EH (cell line): ENCODE measurements at regions not wholly inside any gene's neighbourhood (a gene's known extent, or its start where the extent isn't known, plus 50 kb on each side); places are given as distances from the start of the nearest gene placed in this dataset.
"Not testable (repeated sequence)": the region's sequence is repeated elsewhere in the genome, so short reads cannot be mapped to it uniquely, and the experiment has no call there.

ENCODE experiments used
- DNase-seq: peaks from one replicate; pipeline ENCODE4 v3.0.0-alpha.2; 2015; ENCODE audit warnings: low read depth

DNA sequence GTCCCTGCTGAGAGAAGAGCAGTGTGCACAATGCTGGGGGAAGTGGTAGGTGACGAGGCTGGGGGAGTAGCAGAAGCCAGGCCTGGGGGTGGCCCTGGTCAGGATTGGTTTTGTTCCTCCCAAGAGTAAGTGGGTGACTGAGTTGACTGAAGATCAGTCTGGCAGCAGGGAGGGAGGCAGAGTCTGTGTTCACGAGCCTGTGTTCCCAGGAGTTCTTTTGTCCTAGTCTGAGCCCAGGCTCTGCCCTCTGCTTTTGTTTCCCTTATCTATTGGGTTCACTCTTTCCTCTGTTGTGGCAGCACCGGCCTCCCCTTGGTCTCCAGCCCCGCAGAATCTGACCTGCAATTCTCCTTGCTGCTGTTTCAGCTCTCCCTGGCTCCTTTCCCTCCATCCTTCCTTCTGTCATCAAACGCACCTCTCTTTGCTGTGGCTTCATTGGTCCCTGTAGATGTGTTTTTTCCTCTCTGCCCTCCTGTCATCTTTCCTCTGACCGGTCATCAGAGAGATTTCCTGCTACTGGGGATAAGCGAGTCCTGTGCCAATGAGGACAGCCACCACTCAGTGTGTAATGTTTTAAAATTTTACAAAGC is 607.4 kb downstream of the KIF4B start:
- DNase-seq, result no peak

DNA sequence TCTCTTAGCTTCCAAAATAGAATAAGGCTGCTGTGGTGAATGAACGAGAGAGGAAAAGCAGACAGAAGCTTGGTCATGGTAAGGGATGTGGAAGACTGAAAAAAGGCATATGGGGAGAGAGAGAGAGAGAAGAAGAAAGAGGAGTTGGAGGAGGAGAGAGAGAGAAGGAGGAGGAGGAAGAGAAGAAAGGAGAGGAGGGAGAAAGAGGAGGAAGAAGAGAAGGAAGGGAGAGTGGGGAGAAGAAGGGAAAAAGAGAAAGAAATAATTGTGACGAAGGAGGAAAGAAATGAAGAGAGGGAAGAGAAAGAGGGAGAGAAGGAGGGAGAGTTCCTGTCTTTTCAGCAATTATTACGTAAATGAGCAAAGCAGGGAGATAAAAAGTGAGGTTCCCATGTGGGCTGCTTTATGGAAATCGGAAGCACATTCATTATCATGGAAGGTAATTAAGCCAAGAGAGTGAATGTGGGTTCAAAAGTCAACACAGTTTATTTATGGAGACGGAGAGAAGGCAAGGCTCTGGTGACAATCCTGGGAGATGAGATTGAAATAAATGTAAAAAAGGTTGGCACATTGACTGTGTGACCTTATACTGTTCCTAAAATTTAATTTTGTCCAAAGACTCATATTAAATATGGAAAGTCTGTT is 611.2 kb downstream of the KIF4B start:
- no peak for DNase-seq

DNA sequence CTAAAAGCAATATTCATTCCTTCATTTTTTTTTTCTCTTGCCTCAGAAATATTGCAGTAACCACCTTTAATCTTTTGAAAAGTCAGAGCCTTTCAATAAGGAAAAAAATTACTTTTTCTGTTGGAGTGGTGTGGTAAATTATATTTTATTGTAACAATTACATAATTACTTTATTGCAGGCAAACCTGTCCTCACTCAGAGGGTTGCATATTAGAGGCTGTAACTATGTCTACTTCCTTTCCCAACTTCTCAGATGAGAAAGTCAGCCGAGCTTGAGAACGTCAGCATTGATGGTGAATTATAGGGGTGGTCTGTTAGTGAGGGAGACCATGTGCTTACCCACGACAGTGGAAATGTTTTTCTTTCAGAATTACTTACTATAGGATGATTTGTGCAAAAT is 611.8 kb downstream of the KIF4B start:
- DNase-seq, result no peak

DNA sequence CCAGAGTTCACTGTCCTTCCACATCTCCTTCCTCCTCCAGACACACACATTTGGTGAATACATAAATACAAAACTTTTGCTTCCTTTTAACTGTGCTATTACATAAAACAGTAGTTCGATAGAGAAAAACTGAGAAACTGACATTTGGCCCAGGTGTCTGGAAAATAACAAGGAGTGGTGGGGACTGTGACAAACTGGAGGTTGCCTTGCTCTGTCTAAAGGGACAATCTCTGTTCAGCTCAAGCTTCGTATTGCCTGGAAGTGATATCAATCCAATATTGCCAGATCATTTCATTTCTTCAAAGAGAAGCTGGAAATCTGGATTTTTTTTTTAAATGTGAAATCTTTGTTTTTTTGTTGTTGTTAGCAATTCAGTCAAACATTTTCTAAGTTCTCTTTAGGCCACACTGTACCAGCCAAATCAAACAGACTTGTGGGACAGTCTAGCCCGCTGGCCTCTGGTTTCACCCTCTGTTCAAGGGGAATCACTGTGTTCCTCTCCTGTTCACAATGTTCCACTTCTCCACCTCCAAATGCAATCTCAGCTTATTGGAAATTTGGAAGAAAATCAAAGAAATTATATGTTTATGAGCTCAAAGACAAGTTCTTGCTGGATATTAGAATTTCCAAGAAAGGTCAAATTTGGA is 612.5 kb downstream of the KIF4B start:
- no peak for DNase-seq

DNA sequence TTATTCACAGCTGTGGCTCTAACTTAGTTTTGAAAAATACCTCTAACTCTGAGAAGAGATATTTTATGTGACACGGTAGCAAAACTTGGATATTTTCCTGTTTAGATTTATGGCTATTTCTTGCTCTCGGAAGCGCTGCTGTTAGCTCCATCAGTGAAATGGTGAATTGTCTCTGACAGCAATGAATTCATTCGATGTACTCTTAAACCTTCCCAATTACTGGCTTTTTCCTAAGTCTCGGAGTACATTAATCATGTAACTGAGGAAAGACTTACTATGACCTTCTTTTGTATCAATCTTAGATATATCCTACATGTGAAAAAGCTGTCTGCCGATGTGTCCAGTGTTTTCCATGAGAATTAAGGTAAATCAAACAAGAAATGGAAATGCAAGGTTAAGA is 613.0 kb downstream of the KIF4B start:
- no peak for DNase-seq

DNA sequence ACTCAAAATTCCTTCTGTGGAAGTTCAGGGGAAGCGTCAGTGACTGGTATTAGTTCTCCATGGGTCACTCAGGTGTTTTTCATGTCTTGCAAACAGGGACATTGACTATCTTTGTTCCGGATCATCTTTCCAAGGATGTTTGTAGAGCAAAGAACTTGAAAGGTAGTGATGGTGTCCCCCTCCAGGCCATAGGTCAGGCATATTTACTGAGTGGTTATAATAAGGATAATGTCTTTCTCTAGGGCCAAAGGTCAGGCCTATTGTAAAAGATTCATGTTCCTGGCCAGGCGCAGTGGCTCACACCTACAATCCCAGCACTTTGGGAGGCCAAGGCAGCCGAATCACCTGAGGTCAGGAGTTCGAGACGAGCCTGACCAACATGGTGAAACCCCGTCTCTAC is 614.8 kb downstream of the KIF4B start:
- DNase-seq, result no peak

DNA sequence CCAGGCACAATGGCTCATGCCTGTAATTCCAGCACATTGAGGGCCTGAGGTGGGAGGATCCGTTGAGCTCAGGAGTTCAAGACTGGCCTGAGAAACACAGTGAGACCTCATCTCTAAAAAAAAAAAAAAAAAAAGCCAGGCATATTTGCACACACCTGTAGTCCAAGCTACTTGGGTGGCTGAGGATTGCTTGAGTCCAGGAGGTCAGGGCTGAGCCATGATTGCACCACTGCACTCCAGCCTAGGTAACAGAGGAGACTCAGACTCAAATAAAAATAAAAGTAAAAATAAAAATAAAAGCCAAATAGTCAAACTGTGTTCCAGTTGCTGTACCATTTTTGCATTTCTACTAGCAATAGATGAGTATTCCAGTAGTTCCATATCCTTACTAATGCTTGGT is 616.0 kb downstream of the KIF4B start:
- DNase-seq, result no peak

DNA sequence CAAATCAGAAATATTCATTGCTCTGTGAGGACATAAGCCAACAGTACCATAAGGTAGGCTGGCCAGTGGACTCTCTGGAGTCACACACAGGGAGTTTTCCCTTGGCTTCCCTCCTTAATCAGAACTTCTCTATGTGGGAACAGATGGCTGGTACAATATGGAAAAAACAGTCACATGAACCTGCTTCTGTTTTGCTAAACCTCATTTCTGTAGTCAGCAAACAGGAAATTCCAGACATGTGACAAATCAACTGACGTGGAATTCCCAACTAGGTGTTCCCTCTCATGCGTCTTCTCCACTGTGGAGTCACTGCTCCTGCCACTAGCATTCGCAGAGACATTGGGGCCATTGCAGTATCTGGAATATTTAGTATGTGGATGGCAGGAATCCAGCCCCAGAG is 617.6 kb downstream of the KIF4B start:
- no peak for DNase-seq

DNA sequence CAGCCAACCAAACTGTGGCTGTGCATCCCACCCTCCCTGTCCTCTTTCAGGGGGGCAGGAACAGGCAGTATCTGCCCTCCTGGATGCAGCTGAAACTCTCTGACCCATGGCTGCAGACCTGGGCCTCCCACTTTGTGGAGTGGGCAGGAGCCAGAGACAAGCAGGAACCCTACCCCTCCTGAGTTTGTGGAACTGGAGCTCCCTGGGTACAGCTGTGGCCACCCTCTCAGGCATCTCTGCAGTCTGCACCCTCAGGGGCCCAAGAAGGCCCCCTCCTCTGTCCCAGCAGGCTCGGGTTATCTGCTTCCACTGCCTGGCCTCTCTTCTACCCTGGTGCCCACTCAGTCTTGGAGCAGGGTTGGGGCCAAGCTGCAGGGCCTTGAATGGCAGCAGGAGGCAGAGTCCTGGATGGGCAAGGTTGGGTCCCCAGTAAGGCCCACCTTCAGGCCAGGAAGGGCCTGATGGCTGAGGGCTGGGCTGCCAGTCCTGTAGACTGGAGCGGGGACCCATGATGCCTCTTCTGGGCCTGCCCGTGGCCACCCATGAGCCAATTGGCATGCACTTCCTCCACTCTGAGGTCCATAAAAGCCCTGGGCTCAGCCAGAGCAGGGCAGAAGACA is 619.9 kb downstream of the KIF4B start:
- DNase-seq, result no peak

DNA sequence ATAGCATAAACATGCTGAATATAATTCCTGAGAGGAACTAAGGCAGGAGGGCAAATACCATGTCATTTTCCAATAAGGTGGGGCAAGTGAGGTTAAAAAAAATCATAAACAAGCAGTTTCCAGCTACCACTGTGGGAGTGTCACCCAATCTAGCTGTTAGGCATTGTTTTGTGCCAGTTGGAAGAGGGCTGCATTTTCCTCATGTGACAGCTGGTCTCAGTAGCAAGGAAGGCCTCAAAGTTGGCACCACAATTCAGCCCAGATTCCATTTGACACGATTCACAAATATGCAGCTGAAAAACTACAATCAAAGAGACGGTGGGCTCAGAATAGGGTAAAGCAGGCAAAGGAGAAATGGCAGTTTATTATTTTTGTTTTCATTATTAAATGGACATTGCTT is 636.1 kb downstream of the KIF4B start:
- DNase-seq, result no peak

DNA sequence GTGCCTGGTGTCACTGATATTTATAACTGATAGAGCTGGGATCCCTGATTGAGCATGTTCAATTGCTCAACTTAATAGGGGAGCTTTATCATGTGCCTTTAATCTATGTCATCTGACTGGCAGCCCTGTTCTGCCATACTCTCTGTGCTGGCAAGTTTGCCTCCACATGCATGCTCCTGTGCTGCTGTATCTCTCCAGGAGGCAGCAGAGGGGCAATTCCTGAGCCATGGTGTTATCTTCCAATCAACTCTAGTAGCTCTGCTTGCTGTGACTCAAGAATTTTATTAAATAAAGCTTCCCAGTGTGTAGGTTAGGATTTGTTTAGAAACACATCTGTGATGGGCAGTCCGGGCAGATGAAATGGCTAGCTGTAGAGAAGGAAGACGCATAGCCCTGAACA is 642.0 kb downstream of the KIF4B start:
- no peak for DNase-seq

DNA sequence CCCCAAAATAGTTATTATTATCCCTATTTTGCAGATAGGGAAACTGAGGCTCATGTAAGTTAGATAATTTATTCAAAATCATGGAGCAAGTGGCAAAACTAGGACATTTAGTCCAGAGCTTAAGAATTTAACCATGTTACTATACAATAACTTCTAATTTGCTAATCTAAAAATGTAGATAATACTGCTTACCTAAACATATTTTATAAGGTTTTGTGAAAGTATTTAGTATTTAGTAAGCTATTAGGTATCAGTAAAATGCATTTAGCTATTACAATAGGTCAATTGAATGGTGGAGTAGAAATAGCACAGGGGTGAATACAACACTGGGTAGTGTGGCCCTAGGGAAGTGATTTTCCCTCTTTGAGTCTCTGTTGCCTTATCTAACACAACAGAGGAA is 648.3 kb downstream of the KIF4B start:
- DNase-seq, result no peak

DNA sequence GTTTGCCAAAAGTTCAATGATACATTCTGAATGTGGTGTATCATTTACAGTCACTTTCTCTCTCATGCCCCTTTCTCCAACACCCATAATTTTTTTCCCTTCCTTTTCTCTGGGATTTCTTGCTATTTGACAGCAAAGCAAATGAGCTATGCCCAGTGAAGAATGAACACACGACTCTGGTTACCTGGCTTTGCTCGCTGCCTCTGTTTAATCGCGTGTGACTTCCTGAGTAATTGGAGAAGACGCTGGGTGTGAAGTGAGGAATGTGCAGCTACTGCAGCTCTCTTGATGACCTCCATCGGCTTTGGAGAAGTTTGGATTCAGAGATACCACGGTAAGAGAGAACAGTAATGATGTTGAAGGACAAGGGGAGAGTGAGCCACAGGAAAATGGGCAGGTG is 651.8 kb downstream of the KIF4B start:
- DNase-seq, result no peak

DNA sequence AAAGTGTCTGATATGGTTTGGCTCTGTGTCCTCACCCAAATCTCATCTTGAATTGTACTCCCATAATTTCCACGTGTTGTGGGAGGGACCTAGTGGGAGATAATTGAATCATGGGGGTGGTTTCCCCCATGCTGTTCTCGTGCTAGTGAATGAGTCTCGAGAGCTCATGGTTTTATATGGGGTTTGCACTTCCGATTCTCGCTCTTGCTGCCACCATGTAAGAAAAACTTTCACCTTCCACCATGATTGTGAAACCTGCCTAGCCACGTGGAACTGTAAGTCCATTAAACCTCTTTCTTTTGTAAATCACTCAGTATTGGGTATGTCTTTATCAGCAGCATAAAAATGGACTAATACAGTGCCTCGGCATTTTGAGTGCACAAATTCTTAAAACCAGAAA is 655.0 kb upstream of the SGCD start:
- DNase-seq, result not testable (repeated sequence)

DNA sequence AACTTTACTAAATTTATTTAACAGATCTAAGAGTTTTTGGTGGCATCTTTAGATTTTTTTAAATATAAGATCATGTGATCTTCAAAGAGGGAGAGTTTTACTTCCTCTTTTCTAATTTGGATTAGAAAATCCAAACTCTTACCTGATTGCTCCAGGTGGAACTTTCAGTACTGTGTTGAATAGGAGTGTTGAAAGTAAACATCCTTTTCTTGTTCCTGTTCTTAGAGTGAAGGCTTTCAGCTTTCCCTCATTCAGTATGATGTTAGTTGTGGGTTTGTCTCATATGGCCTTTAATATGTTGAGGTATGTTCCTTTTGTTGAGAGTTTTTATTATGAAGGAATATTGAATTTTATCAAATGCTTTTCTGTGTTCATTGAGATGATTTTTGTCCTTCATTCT is 650.0 kb upstream of the SGCD start:
- no peak for DNase-seq

DNA sequence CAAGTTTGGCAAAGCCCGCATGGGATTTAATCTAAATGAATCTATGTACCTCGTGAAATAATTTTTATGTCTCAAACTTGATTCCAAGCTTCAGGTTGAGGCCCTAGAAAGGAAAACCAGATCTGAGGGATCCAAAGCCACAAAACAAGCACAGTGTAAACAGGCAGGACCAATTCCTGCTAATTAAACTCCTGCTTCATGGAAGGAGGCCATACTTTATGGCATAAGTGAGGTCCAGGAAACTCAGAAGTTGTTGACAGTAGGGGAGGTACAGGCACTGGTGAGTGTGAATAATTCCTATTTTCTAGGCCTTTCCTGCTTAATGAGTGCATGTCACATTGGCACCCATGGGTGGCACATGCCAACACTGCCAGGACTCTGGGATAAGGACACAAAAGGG is 648.6 kb upstream of the SGCD start:
- no peak for DNase-seq

DNA sequence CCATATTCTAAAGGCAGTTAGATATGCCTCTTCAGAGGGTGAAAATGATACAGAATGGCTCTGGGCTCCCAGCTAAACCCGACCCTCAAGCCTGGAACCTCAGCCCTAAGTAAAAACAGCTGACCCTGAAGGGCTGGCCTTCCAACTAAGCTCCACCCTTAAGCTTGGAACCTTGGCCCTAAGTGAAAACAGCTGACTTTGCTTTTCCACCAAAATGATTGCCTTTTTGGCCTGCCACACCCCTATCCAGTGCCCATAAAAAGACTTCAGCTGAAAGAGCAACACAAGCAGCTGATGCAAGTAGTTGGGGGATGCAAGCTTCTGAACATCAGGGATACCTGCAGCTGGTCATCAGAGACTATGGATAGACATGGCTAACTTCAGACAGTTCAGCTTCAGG is 647.4 kb upstream of the SGCD start:
- DNase-seq, result no peak

DNA sequence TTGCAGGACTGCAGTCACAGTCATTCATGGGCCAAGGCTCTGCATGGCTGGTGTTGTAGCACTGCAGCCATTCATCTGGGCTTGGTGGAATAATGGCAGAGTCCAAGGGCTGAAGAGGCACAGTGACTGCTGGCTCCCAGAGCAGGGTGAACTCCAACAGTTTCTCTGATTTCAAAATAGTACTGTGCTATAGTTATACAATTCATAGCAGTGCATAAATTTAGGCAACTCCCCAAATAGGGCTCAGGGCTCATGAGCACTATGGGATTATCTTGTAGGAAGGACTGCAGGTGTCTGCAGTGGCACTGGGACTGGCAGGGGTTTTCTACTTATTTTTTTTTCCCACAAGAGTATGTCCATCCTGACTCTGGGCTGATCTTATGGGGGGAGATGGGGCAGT is 642.5 kb upstream of the SGCD start:
- no peak for DNase-seq

DNA sequence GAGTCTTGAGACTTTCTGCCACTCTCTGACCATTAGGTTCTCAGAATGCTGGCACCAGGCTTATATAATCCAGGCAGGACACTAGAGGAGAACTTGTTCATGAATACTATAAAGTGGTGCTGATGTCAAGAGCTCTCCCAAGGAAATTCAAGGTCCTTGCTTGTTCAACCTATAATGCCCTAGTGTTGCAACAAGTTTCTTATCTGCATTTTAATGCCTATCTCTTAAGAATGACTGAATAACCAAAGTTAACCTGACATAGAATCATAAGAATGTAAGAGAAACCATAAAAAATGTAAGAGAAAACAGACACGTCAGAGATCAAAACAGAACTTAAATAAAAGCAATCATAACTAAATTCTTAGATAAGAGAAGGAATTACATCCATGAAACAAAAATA is 640.8 kb upstream of the SGCD start:
- DNase-seq, result no peak

DNA sequence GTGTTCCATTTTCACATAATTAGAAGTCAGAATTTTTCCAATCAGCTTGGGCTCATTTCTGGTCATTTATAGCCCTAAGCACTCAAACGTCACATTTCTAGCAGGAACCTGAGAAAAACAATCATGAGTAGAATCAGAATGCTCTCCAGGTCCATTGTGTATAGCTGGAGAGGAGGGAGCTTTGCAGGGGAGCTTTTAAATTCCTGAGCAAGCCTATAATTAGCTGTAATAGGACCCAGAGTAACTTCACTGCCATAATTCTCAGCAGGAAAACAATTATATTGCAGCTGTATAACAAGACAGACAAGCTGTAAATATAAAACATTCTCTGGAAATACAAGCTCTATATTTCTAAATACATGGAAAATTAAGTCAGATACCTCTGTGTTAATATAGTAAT is 637.6 kb upstream of the SGCD start:
- no peak for DNase-seq

DNA sequence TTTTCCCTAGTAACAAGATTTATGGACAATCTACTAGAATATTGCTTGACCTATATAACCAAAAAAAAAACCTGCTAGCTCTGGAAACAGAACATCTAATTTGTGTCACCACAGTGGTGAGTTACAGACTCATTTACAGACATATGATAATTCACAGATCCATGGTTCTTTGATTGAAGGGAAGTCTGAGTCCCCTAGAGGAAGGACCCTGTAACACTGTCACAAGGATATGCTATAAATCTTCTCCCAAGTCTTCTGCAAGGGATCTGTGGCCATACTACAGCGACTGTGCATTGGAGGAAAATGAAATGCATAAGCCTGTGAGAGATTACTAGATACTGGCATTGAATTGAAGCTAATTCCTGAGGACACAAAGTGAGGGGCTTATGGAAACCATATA is 630.6 kb upstream of the SGCD start:
- no peak for DNase-seq

DNA sequence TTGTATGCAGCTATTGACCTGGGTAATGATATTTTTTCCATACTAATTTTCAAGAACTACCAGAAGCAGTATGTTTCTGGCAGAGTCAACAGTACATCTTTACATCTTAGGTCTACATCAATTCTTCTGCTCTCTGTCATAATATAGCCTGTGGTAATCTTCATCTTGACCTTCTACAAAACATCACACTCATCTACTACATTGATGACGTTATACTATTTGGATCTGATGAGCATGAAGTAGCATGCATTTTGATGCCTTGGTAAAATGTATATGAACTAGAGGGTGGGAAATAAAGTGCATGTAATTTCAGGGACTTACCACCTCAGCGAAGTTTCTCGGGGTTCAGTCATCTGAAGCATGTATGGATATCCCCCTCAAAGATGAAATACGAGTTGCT is 629.7 kb upstream of the SGCD start:
- no peak for DNase-seq

DNA sequence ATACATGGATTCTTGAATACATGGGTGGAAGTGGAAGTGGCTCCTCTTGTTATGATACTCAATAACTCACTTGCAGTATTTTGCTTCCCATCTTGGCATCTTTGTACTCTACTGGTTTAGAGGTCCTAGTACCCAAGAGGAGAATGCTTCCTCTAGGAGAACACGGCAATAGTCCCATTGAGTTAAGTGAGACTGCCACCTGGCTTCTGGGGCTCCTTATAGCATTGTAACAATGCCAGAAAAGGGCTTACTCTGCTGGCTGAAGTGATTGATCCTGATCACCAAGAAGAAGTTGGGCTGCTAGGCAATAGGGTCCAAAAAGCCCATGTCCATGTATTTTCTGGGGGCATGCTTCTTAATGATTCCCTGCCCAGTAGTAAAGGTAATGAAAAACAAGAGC is 627.6 kb upstream of the SGCD start:
- no peak for DNase-seq

DNA sequence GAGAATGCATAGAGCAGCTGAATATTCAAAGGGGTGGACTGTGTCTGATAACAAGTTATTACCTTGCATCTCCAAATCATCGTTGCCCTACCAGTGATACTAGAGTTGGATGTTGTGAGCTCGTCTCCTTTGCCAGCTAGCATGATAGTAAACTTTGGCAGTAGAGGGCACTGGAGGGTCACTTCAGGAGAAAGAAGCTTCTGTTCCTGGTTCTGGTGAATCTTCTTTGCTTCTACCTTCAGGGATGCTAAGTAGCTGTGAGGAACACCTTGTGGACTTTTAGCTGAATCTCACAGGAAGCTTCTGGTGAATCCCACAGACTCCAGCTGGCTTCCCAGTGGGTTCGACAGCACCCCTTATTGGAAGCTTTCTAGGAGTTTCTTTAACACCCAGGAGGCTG is 626.6 kb upstream of the SGCD start:
- peak; percentile 2 for DNase-seq
